Endothelial cell of umbilical vein (primary cell): ENCODE measurements at regions not wholly inside any gene's neighbourhood (a gene's known extent, or its start where the extent isn't known, plus 50 kb on each side); places are given as distances from the start of the nearest gene placed in this dataset.

Experiments
- BruUV-seq: library from RNA; stranded (reverse); fragments of 400-500 nt; replicated peaks from 2 replicates; lab custom pipeline; 2021; lab: Mats Ljungman, UMichigan
- CTCF ChIA-PET: fragments of 300-600, 350-600 bp; sonication (Branson Sonifier 250); formaldehyde crosslinking; loops from one replicate; lab custom pipeline; 2021; ENCODE audit warnings: antibody characterized with exemption, inconsistent platforms; lab: Charles Lee
- POLR2A ChIA-PET: fragments of 300-600, 350-600 bp; sonication (Branson Sonifier 250); formaldehyde crosslinking; loops from one replicate; lab custom pipeline; 2021; ENCODE audit warnings: antibody characterized with exemption, inconsistent platforms; lab: Charles Lee
- DNase-seq: peaks from one replicate; pipeline ENCODE4 v3.0.0-alpha.2; 2011; ENCODE audit warnings: low read depth, low spot score
- FAIRE-seq: peaks from 2 replicates; lab custom pipeline; 2011; peaks lifted over from hg19 to GRCh38; lab: Jason Lieb, UNC
- H2AFZ ChIP-seq: 2 replicates; pipeline ENCODE4 v1.6.0; 2012; ENCODE audit warnings: low read depth, low read length, control low read depth, inconsistent platforms
- H3K27ac ChIP-seq: 2 replicates; pipeline ENCODE4 v1.5.1; 2011; ENCODE audit warnings: low read depth, mild to moderate bottlenecking, control low read depth, low read length, moderate library complexity; ENCODE audit not compliant: insufficient read depth
- H3K27me3 ChIP-seq, 2 experiments: 2 replicates each; pipeline versions ENCODE4 v1.6.0 to v1.6.1; 2011; ENCODE audit warnings: low read length in 2 of 2, mixed read lengths in 1 of 2; ENCODE audit not compliant: control insufficient read depth in 2 of 2, insufficient read depth in 2 of 2
- H3K36me3 ChIP-seq, 2 experiments: 2 replicates in 1 of 2; 3 replicates in 1 of 2; pipeline ENCODE4 v1.5.1; 2011; ENCODE audit warnings: low read length in 2 of 2, mild to moderate bottlenecking in 1 of 2, moderate library complexity in 1 of 2; ENCODE audit not compliant: control insufficient read depth in 2 of 2, insufficient read depth in 2 of 2; ENCODE audit errors: extremely low read depth in 1 of 2
- H3K4me1 ChIP-seq: 3 replicates; pipeline ENCODE4 v1.5.1; 2011; ENCODE audit warnings: mild to moderate bottlenecking, low read length; ENCODE audit not compliant: control insufficient read depth, insufficient read depth; ENCODE audit errors: extremely low read depth
- H3K4me2 ChIP-seq: 2 replicates; pipeline ENCODE4 v1.6.1; 2011; ENCODE audit warnings: low read length, control low read depth, mixed read lengths; ENCODE audit not compliant: insufficient read depth
- H3K4me3 ChIP-seq, 3 experiments: fragments of 200-600 bp in 1 of 3; sonication (generic), shearing (Covaris generic) in 1 of 3; replicated peaks in 1 of 3; 2 replicates each; pipeline ENCODE4 v1.5.1; 2011 to 2016; ENCODE audit warnings: control low read depth in 3 of 3, low read length in 3 of 3, mild to moderate bottlenecking in 2 of 3, inconsistent platforms in 1 of 3, low read depth in 1 of 3, moderate library complexity in 1 of 3; ENCODE audit not compliant: insufficient read depth in 1 of 3
- H3K79me2 ChIP-seq: 2 replicates; pipeline ENCODE4 v1.6.0; 2012; ENCODE audit warnings: low read length, inconsistent platforms; ENCODE audit not compliant: control insufficient read depth, insufficient read depth
- H3K9ac ChIP-seq: replicated peaks from 2 replicates; pipeline ENCODE3; 2011; ENCODE audit warnings: low read length, control low read depth; ENCODE audit not compliant: insufficient read depth; ENCODE audit errors: extremely low read depth
- H3K9me1 ChIP-seq: replicated peaks from 3 replicates; pipeline ENCODE4 v1.6.0; 2011; ENCODE audit warnings: mild to moderate bottlenecking, low read length; ENCODE audit not compliant: control insufficient read depth, insufficient read depth; ENCODE audit errors: extremely low read depth
- H3K9me3 ChIP-seq: replicated peaks from 2 replicates; pipeline ENCODE4 v1.5.1; 2012; ENCODE audit warnings: low read length, inconsistent platforms; ENCODE audit not compliant: control insufficient read depth, insufficient read depth
- H4K20me1 ChIP-seq: replicated peaks from 2 replicates; pipeline ENCODE3; 2011; ENCODE audit warnings: mild to moderate bottlenecking, low read length; ENCODE audit not compliant: control insufficient read depth, insufficient read depth; ENCODE audit errors: extremely low read depth
- CTCF ChIP-seq, 2 donors: IDR thresholded peaks; 1 replicate in 1 of 2; 2 replicates in 1 of 2; pipeline ENCODE4 v1.5.1; 2011; ENCODE audit warnings: low read length in 2 of 2, mild to moderate bottlenecking in 2 of 2, moderate library complexity in 2 of 2, control low read depth in 1 of 2, inconsistent platforms in 1 of 2, low read depth in 1 of 2; ENCODE audit not compliant: insufficient read depth in 1 of 2; ENCODE audit errors: extremely low read depth in 1 of 2
- EZH2 ChIP-seq: IDR thresholded peaks from 2 replicates; pipeline ENCODE4 v1.6.1; 2012; ENCODE audit warnings: borderline replicate concordance, low read depth, mild to moderate bottlenecking, moderate library complexity, low read length, inconsistent platforms; ENCODE audit not compliant: severe bottlenecking
- FOS ChIP-seq: IDR thresholded peaks from 2 replicates; pipeline ENCODE4 v1.6.1; 2011; ENCODE audit warnings: mild to moderate bottlenecking, low read length, moderate library complexity, borderline replicate concordance; ENCODE audit not compliant: insufficient read depth
- GATA2 ChIP-seq: IDR thresholded peaks from 2 replicates; pipeline ENCODE4 v1.7.0; 2011; ENCODE audit warnings: low read depth, mild to moderate bottlenecking, moderate library complexity, mixed read lengths, low read length; ENCODE audit not compliant: insufficient read length, insufficient read depth
- JUN ChIP-seq: IDR thresholded peaks from 2 replicates; pipeline ENCODE4 v1.6.1; 2011; ENCODE audit warnings: borderline replicate concordance, low read depth; ENCODE audit not compliant: insufficient read length, insufficient read depth
- MAX ChIP-seq: IDR thresholded peaks from 2 replicates; pipeline ENCODE4 v1.6.1; 2011; ENCODE audit not compliant: insufficient read depth, insufficient read length
- MYC ChIP-seq: IDR thresholded peaks from one replicate; pipeline ENCODE4 v1.6.1; 2011; ENCODE audit warnings: mild to moderate bottlenecking, low read depth, low read length
- POLR2A ChIP-seq: IDR thresholded peaks from 2 replicates; pipeline ENCODE4 v1.6.1; 2012; ENCODE audit warnings: low read depth, mild to moderate bottlenecking, control low read depth, low read length
- POLR2AphosphoS5 ChIP-seq: IDR thresholded peaks from 2 replicates; pipeline ENCODE4 v1.6.1; 2012; ENCODE audit warnings: low read depth, mild to moderate bottlenecking, control low read depth, low read length, moderate library complexity; ENCODE audit not compliant: insufficient read depth
- dilution Hi-C: fragments of 300-500 bp; cut with MboI; formaldehyde crosslinking; loops from one replicate; pipeline ENCODE4 v1.15.0; 2019; ENCODE audit warnings: low sequenced_read_pairs; ENCODE audit not compliant: extremely low pct_ligation_motif_present
- intact Hi-C: fragments of 100-400 bp; cut with micrococcal nuclease; formaldehyde crosslinking; loops from one replicate; pipeline ENCODE4 v1.10.0; 2022

GRCh38 chr18:60982928-60983327 lies 350.3 kb upstream of the CDH20 start:
- Histone ChIP-seq H3K9ac (no peak overlapping the region), H3K27me3 (no peaks in the 10 kb centered on the region), H3K36me3 (no peaks in the 10 kb centered on the region), H3K4me1 (peaks cover 43% of the 10 kb centered on the region), H2AFZ (no peak overlapping the region), H4K20me1 (no peaks in the 10 kb centered on the region), H3K4me3 (no peak overlapping the region), H3K27ac (peak overlapping the region; percentile 5), H3K9me1 (no peaks in the 10 kb centered on the region), H3K4me2 (no peak overlapping the region), H3K79me2 (no peaks in the 10 kb centered on the region), H3K9me3 (no peaks in the 10 kb centered on the region)
- ChIA-PET POLR2A (no interaction called here), CTCF (interaction anchor here (1.9 to 2.5 kb wide), 2 partner anchors 18 to 77 kb away, joined by 4 to 7 read pairs; no protein-coding TSS in a partner anchor)
- BruUV-seq = no TSS peak
- no peak for TF ChIP-seq JUN
- TF ChIP-seq MAX = no peak
- TF ChIP-seq POLR2AphosphoS5 = no peak
- TF ChIP-seq FOS = no peak
- TF ChIP-seq POLR2A = no peak
- TF ChIP-seq GATA2 = no peak
- TF ChIP-seq MYC = no peak
- TF ChIP-seq EZH2 = no peak
- TF ChIP-seq CTCF (IDR thresholded peaks at IDR 0.05; ENCODE audit: extremely low read depth in 1 of 2, insufficient read depth in 1 of 2, low read depth in 1 of 2, low read length in 2 of 2) = no peak
- intact Hi-C loops = loop anchor here (5.0 kb wide), 2 partner anchors 176 to 624 kb away; no protein-coding TSS in a partner anchor
- dilution Hi-C loops = no loop called here
- FAIRE-seq = no peak
- DNase-seq = no peak
